Nucleus accumbens (tissue), 56 donors: ENCODE measurements at regions not wholly inside any gene's neighbourhood (a gene's known extent, or its start where the extent isn't known, plus 50 kb on each side); places are given as distances from the start of the nearest gene placed in this dataset.

Experiments
- DNase-seq, 56 donors: peaks; one replicate each; lab custom pipeline; 2025; lab: John Stamatoyannopoulos, UW

DNA sequence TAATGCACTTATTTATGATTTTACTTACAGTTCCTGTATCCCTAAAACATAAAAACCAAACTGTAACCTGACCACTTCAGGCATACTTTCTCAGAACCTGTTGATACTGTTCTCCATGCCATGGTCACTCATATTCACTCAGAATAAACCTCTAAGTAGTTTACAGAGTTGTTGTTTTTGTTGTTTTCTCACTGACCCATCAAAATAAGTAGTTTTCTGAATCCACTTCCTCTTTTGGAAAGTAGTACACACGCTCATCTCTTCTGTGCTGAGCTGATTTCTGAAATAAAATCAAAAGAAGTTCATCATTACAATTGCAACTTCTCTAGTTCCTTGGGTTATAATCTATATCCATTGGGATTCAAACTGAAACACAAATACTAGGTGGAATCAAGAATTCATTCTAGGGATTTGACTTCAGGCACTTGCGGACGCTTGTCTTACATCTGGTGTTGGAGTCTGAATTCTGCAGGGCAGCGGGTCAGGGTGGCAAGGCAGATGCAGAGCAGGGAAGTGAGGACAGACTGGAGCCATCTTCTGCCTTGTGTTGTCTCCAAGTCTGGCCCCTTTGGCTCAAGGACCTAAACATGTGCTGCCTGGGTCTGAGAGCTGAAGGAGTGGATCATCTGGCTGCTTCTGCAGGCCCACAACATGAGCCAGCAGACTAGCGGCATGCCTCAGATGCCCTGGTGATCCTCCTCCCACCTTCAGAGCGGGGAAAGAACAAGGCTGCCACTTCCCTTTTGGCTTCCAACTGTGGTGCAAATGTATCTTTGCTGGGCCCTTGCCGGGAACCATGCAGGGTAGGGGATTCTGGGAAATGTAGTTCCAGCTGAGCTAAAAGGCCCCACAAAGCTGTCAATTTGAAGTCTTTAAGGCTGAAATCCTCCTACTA is 167.9 kb upstream of the MYLIP start:
- no peak for DNase-seq

DNA sequence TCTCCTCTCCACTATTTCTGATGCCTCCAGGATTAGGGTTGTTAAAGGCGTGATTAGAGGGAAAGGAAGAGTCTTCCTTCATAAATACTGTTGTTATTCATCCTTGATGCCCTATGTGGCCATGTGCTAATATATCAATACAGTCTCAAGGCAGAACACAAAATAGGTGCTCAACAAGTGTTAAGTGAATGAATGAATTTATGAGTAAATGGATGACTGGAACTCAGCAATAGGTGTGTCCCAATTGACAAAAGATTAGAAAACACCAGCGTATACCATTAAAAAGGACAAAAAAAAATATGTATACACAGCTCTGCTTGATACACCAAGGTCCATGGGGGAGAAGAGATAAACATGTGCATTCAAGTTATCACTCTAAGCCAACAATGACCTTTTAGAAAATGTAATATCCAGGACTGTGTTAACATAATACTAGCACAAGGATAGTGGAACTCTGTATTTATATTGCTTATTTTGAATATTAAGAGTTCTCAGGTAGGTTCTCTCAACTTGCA is 171.2 kb upstream of the MYLIP start:
- no peak for DNase-seq

DNA sequence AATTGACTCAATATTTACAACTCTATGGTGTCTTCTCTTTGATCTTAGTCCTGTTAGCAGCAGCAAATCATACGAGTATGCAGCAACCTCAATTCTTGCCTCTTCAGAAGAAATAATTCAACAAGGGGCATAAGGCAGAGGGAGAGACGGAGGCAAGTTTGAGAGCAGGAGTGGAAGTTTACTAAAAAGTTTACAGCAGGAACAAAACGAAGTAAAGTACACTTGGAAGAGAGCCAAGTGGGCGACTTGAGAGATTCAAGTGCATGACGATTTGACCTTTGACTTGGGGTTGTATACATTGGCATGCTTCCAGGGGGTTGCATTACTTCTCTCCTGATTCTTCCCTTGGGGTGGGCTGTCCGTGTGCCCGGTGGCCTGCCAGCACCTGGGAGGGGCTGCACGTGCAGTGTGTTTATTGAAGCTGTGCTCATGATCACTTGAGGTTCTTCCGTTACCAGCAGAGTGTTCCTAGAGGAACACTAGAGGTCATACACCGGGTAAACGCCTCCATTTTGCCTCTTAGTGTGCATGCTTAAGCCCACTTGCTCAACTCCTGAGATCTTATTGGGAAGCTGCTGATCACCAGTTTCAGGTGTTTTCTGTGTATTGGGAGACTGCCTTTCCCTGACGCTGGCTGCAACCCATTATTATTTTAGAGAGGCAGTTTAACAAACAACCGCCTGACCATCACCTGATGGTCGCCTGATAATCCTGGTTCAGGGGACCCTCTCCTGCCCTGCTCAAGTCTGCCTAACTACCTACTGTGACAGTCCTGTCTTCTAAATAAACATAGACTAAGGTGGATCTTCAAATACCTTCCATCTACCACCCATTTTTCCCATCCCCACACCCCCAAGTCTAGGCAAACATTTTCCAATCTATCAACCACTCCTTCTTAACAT is 172.4 kb upstream of the MYLIP start:
- DNase-seq = no peak

DNA sequence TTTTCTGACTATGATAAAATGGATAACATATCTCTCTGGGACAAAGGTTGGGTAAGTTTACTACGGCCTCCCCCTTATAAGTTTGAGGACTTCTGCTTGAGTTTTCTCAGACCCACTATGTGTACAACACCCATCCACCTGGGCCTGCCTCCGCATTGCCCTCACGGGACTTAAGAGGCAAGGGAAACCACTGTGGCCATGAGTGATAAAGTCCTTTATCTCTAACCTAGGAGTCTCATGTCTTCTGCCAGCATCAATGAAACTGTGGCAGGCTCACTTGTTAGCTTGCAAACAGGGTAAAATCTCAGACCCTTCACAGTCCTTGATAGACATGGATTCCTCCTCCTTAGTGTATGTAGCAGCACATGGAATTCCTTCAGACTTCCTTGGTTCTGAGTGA is 173.4 kb upstream of the MYLIP start:
- no peak for DNase-seq

DNA sequence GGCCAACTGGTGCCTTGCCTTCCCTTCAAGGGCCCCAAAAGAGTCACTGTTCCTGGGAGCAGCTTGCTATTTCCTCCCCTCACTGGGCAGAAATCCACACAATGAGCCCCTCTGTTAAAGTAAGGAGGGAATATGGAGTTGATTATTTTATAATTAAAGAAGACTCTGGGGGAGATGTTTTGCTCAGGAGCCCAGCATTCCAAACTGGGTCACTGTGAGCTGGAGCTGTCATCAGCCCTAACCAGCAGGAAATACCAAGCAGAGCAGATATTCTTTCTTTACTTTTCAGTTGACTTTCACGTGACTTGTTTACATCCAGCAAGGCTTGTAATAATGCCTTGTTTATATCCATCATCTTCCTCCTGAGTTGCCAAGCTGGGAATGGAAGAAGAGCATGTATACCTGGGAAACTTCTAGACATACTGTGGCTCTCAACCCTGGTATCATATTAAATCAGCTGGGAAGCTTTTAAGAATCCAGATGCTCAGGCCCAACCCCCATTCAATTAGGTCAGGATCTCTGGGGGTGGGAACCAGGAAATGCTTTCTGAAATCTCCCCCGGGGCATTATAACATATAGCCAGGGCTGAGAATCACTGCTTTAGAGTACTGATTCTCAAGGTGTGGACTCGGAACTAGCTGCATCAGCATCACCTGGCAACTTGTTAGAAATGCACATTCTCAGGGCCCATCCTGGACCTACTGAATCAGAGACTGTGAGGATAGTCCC is 175.6 kb upstream of the MYLIP start:
- no peak for DNase-seq

DNA sequence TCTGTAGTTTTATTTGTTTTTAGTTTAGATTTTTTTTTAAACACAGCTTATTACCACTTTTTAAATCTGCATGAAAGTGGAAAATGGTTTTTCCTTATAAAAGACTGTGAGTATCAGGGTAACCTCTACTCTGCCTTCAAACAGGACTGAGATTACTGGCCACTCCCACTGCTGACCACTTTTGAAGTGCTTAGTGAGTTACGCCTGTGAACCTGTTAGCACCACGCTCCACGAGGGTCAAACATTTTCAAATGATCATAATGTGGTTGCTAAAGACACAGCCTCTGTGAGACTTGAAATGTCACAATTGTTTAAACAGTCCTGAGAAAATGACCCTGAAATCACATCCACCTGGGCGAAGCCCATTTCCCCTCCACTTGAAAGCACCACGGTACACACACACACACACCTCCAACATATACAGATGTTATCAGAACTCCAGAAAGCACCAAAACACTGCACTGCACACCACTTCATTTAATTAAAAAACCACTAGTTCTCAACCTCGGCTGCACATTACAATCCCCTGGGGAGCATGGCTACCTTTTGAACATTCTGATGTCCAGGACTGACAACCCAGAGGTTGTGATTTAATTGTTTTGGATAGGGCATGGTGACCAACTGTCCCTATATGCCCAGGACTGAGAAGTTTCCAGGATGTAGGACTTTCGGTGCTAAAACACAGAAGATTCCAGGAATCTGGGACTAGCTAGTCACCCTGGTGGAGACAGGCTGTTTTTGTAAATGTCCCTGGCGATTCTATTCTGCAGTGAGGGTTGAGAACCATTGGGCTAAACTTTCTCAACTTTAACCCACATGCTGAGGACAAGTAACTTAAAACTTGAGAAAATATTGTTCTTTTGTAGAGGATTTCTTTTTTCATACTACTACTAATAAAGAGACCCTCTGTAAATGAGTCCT is 176.4 kb upstream of the MYLIP start:
- no peak for DNase-seq

DNA sequence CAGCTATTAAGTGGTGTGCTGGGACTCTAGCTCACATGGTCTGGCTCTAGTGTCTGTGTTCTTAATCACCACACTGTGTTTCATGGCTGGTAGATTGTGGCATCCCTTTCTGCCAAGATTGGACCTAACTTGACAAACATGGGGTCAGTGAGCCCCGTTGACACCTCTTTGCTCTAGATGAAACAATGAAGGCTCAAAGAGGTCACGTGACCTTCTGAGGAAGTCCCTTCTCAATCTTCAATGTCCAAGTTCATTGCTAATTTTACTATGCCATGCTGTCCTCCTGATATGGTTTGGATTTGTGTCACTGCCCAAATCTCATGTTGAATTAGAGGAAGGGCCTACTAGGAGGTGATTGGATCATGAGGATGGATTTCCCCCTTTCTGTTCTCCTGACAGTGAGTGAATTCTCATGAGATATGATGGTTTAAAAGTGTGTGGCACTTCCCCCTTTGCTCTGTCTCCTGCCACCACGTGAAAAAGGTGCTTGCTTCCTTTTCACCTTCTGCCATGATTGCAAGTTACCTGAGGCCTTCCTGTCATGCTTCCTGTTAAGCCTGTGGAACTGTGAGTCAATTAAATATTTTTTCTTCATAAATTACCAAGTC is 177.8 kb upstream of the MYLIP start:
- DNase-seq = no peak

DNA sequence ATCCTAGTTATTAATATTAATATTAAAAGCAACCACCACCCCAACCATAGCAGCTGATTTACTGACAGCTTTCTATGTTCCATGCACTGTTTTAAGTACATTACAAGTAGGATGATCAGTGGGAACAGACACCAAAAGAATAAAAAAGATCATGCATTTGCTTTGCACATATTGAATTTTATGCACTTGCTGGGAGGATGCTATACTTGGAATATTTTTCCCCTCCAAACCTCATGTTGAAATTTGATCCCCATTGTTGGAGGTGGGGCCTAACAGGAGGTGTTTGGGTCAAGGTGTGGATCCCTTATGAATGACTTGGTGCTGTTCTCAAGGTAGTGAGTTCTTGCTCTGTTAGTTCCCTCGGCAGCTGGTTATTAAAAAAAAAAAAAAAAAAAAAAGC is 178.9 kb upstream of the MYLIP start:
- DNase-seq = no peak

DNA sequence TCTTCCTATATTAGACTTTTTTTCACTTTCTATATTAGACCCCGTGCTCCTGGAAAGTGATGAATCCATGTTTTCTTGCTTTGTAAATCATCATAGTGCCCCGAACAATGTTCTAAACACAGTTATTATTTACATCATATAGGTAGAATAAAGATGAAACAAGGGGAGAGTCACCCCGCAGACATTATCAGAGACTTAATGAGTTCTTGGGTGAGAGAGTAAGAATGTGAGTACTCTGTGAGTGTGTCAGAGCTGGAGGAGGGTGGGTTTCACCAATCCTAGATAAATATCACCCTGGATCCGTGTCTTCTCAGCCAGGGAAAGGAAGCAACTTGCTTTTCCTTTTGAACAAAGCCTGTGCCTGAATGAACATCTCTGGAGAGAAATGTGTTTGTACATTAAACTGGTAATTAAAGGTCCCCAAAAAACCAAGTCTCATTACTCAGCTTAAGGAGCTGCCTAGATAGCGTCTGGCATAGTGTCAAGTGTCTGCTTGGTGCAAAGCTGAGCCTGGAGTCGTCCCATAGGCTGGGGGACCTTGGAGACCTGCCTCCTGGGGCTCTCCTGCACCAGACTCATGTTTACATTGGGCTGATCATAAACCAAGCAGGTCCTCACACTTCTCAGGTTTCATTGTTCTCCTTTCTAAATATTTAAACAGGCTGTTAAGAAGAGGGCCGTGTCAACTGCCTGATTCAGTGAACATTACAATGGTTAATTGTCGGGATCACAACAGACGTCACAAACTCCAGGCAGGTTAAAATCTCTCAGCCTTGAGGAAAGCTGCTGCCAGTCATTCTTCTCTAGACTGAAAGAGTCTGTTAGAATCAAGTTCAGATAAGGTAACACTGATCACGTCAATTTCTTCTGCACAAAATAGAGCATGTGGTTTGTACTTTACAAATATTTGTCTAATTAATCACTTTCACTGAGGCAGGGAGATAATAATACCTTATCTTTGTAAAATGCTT is 179.7 kb upstream of the MYLIP start:
- no peak for DNase-seq

DNA sequence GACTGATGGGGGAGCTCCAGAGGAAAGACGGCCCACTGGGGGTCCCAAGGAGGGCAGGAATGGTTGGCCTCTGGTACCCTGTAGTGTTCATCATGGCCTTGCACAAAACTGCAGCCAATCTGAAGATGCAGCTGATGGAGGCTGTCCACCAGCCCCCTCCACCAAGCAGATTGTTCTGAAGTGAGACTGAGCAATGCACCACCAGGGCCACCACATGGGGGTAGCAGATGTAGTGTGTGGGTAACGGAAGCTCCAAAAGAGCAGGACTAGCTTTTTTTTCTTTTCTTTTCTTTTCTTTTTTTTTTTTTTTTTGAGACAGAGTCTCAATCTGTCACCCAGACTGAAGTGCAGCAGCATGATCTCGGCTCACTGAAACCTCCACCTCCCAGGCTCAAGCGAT is 181.0 kb upstream of the MYLIP start:
- no peak for DNase-seq

DNA sequence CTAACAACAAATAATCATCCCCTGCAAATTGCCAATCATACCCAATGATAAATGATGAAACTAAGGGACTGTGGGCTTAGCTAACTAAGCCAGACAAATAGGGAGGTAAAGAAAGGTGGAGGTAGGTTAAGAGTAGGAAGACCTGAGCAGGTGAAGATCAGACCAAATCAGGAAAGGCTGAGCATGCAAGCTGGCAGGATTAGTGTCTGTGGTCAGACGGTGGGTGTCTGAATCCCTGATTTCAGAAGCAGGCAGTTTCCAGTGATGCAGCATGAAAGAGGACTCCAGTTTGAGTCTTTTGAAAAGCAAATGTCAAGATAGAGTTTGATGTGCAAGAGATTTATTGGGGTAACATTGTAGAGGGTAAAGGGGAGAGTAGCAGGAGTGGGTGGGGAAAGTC is 181.4 kb upstream of the MYLIP start:
- DNase-seq = no peak

DNA sequence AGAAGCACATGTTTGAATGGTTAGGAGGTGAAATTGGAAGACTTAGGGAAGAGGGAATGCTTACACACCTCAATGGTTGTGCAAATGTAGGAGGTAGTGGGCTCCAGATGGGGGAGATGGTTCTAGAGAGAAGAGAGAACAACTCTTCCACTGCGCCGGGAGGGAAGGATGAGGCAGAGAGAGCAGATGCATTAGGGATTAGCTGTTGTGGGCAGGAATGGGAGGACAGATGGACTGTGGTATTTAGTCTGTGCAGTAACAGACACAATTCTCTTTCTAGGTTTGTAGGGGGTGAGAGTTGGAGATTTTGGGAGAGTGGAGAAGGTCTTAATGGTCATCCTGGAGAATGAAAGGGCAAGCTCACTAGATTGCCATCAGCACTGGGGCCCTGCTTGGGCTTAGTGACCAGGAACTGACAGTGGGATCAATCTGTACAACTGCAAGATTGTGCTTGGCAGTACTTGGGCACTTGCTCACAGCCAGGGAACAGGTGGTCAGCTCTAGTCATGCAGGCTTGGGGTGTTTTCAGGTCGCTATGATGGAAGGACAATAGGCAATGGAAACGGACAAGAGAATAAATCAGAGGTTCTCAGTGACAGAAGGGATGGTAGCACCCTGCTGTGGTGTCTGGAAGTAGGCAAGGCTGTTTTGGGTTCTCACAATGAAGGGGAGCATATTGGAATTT is 182.0 kb upstream of the MYLIP start:
- DNase-seq = no peak

DNA sequence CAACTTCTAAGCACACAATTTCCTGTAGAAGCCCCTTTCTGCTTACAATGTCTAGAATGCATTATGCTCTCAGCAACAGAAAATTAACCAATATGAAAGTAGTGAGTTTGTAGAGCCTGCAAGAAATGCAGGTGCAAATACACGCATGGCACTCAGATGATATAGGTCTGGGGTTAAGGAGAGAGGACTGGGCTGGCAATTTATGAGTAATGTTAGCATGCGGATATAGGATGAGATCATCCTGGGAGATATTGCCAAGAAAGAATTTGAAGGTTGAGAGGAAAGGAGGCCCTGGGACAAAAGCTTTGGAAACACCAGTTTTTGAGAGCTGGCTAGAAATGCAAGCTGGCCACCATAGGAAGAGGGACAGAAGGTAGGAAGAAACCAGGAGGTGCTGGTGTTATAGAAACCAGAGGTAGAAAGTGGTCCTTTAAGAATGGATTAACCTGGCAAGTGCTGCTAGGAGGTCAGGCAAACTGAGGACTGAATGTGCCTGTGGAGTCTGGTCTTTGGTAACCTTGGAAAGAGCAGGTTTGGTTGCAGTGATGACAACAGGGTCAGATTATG is 183.2 kb upstream of the MYLIP start:
- DNase-seq = no peak

DNA sequence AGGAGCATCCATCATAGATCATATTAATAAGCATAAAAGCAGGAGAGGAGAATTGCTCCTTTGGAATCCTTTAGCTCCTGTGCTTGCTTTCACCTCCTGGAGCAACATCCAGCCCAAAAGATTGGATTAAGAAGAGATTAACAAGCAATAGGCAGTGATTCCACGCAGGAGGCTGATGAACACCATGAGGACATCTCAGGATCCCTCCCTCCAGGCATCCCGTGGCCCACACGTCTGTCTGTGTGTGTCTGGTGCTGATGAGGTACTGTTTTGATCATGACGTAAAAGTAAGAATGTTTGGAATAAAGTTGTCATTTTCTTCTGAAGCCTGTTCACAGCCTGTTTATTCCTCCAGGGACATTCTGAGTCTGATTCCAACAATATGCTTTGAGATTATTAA is 185.5 kb upstream of the MYLIP start:
- peak in 1 of 56 donors; percentile 0 for DNase-seq

DNA sequence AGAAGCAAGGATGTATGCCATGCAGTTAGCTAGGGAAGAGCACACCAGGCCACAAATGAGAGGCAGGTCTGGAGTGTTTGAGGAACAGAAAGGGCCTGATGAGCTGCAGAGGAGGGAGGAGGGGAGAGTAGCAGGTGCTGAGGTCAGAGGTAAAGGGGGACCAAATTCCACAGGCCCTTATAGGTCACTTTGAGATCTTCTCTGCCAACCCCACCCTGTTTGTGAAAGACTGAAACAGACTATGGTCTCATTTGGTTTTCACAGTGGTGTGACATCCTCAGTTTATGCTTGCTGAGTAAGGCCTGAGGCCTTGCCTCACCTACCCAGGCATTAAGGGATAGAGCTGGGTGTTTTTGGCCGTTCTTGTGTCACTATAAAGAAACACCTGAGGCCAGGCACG is 187.7 kb upstream of the MYLIP start:
- no peak for DNase-seq

DNA sequence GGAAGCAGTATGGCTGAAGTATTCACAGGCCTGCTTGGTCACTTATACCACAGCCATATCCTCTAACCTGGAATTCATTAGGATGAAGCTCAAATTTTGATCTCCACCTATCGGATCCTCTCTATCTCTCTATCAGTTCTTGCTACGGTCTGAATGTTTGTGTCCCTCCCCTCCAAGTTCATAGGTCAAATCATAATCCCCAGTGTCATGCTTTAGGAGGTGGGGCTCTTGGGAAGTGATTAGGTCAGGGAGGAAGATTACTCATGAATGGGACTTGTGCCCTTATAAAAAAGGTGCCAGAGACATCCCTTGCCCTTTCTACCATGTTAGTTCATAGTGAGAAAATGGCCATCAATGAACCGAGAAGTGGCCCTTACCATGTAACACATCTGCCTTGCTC is 190.8 kb upstream of the MYLIP start:
- no peak for DNase-seq

DNA sequence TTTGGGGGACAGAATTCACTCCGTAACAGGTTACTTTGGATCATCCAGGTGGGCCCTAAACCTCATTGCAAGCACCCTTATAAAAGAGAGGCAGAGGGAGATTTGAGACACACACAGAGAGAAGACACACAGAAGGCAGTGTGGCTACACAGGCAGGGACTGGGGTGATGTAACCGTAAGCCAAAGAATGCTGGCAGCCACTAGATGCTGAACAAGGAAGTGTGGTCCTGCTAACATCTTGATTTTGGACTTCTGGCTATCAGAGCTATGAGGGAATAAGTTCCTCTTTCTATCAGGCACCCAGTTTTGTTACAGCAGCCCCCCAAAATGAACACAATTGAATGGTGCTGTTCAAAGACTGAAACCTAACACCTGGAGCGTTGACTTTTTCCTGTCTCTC is 191.3 kb upstream of the MYLIP start:
- no peak for DNase-seq
